Right renal pelvis (tissue), 4 donors: ENCODE measurements at regions not wholly inside any gene's neighbourhood (a gene's known extent, or its start where the extent isn't known, plus 50 kb on each side); places are given as distances from the start of the nearest gene placed in this dataset.
"Not testable (repeated sequence)": the region's sequence is repeated elsewhere in the genome, so short reads cannot be mapped to it uniquely, and the experiment has no call there.

Experiments
- DNase-seq, 4 donors: peaks; one replicate each; pipeline ENCODE4 v3.0.0-alpha.2; 2013; ENCODE audit warnings: low read depth in 4 of 4, low spot score in 3 of 4, missing footprints in 1 of 4

DNA sequence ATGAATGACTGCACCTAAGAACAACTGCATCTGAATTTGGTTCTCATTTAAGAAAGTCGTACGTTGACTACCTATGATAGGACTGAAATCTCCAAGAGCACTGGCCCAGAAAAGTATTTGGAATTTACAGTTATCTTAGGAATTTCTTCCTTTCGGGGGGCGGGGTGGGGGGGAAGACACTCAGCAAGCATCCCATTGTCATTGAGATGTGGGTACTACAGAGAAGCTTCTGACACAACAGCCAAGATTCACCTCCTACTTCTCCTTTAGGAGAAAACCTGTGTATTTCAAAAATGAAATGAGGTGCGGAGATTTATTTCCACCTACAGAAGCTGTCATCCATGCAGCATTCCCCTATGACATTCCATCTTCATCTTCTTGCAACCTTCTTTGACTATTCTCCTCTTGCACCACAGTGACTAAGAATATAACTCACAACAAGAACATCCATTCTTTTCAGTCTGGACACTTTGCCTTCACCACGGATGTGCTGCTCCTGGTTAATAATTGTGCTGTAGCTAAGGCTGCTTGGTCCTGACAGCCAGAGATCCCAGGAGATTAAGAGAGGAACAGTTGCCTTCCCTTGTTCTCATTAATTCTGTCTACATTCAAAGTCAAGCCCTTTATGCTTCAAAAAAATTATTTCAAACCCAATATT, 98.4 kb upstream of the FRMD4A start:
- DNase-seq: no peak

GRCh38 chr10:14425034-14425433, 94.3 kb upstream of the FRMD4A start:
- no peak for DNase-seq

GRCh38 chr10:14423111-14423744, 92.5 kb upstream of the FRMD4A start:
- DNase-seq: no peak

DNA sequence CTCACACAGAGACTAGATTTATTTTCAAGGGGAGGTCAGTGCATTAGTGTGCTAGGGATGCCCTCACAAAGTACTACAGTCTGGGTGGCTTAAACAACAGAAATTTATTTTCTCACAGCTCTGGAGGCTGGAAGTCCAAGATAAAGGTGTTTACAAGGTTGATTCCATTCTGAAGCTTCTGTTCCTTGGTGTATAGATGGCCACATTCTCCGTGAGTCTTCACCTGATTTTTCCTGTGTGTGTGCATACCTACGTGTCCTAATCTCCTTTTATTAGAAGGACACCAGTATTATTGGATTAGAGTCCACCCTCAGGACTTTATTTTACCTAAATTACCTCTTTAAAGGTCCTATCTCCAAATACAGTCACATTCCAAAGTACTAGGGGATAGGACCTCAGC, 91.7 kb upstream of the FRMD4A start:
- DNase-seq: no peak

GRCh38 chr10:14421941-14422340, 91.2 kb upstream of the FRMD4A start:
- DNase-seq: no peak

- DNase-seq: not testable (repeated sequence)
These were observed 86.6 kb upstream of the FRMD4A start for GRCh38 chr10:14417336-14417735.

GRCh38 chr10:14416308-14416700, 85.6 kb upstream of the FRMD4A start:
- no peak for DNase-seq

GRCh38 chr10:14415676-14416307, 85.1 kb upstream of the FRMD4A start:
- DNase-seq: no peak

DNA sequence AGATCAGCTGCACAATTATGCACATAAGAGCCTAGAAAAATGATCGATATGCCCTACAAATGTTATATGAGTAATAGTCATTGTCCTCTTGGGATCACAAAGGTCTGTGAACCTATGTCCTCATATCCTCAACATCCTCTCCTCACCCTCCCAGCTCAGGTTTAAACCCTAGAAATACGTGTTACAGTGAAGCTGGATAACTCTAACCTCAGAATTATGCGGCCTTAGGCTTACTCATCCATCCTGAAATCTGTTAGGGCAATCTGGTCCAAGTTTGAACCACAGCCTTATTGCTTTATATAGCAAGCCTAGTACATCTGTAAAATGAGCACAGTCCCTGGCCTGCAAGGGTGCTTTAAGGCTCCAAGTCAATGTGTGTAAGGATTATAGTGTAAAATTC, 84.2 kb upstream of the FRMD4A start:
- DNase-seq: no peak

DNA sequence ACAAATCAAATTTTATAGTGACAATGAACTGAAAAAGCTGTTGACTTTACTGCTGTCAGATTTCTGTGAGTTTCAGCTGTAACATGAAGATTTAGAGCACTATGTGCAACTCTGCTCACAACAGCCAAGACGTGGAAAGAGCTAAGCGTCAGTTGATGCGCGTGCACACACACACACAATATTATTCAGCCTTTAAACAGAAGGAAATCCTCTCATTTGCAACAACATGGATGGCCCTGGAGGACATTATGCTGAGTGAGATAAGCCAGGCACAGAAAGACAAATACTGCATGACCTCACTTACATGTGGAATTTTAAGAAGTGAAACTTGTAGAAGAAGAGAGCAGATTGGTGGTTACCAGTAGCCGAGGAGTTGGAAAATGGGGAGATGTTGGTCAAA, 82.8 kb upstream of the FRMD4A start:
- peak in 1 of 4 donors; percentile 16 for DNase-seq

- no peak for DNase-seq
These were observed 81.9 kb upstream of the FRMD4A start for GRCh38 chr10:14412624-14413023.

DNA sequence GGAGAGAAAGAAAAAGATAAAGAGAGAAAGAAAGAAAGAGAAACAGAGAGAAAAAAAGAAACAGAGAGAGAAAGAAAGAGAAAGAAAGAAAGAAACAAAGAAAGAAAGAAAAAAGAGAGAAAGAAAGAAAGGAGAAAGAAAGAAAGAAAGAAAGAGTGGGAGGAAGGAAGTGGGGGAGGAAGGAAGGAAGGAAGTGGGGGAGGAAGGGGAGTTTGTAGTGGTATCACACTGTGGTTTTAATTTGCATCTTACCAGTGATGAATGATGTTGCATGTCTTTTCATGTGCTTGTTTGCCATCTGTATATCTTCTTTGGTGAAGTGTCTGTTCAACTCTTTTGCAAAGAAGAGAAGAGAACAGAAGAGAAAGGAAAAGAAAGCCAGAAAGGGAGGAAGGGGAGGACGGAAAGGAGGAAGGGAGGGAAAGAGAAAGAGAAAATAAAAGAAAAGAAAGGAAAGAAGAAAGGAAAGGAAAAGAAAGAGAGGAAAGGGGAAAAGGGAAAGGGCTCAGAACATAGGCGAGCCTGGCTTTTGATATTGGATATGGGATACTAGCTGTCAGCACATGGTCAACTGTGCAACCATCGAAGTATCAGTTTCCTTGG, 79.2 kb upstream of the FRMD4A start:
- DNase-seq: no peak

GRCh38 chr10:14409247-14409646, 78.5 kb upstream of the FRMD4A start:
- no peak for DNase-seq

- no peak for DNase-seq
These were observed 77.4 kb upstream of the FRMD4A start for GRCh38 chr10:14408139-14408538.

- DNase-seq: no peak
These were observed 76.8 kb upstream of the FRMD4A start for GRCh38 chr10:14407567-14407966.

DNA sequence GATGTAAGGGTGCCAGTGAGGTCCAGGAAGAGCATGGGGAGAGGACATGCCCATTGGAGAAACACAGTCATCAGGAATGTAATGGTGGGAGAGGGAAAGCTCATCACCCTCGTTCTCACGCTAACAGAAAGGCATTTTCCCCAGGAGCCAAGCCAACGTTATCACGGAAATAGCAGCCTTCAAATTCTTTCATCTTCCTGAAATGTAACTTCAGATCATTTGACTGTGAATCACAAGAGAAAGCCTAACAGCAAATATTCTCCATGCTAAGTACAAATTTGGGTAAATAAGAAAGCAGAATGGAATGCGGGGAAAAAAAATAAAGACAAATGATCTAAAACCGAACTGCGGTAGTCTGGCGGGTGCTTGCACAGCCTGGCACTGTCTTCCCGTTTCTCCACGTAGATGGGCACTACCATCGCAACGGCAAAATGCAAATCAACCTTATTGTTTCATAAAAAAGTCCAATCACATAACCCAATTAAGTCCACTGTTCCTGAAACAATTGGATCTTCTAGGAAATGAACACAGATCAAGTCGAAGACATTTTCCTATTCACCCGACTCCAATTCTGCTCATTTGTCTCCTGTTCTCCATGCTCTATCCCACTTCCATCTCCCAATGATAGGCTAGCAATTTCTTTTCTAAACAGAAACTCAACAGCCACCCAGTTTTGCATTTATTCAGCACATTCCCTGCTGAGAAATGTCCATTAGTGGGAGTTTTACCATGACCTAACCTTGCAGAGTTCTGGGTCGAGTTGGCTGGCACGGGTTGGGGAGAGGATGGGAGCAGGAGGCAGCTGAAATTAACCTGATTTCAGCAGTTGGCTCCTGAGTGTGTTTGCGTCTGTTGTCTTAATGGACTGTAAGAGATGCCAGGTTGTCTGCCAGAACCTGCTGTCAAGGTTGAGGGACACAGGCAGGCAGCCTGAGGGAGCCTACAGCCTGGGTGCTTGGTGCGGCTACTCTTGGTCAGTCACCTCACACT, 74.6 kb upstream of the FRMD4A start:
- no peak for DNase-seq

- DNase-seq: no peak
These were observed 73.3 kb upstream of the FRMD4A start for GRCh38 chr10:14403881-14404623.

GRCh38 chr10:14403359-14403758, 72.6 kb upstream of the FRMD4A start:
- DNase-seq: no peak

DNA sequence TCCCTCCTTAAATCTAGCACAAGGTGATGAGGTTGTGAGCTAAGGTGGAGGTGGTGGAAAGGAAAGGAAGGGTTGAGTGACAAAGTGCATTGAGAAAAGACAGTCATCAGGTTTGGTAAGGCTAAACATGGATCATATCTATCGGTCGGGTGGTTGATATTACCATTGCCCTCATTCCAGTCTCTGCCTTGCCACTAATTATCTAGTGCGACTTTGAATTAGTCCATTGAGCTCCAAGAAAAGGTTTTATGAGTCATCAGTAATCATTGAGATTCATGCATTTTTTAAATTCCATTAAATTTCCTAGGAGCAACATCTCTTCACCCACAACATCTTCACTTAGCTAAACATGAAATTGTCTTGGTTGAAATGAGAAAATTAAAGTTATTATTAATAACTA, 68.9 kb upstream of the FRMD4A start:
- no peak for DNase-seq

GRCh38 chr10:14397066-14397465, 66.3 kb upstream of the FRMD4A start:
- no peak for DNase-seq
